Astrocyte of the spinal cord (primary cell): ENCODE measurements at regions not wholly inside any gene's neighbourhood (a gene's known extent, or its start where the extent isn't known, plus 50 kb on each side); places are given as distances from the start of the nearest gene placed in this dataset.

Experiments
- DNase-seq: peaks from one replicate; pipeline ENCODE4 v3.0.0; 2011; ENCODE audit warnings: low read depth, low spot score
- H3K4me3 ChIP-seq: 2 replicates; pipeline ENCODE4 v1.5.1; 2011; ENCODE audit warnings: low read depth, mild to moderate bottlenecking, low read length, moderate library complexity
- in situ Hi-C: cut with HindIII; loops from 2 replicates; pipeline ENCODE4 v1.10.0; 2017; ENCODE audit warnings: low sequenced_read_pairs
- TF ChIP-seq, protein P1 (sequence below): IDR thresholded peaks from 2 replicates; pipeline ENCODE4 v1.5.1; 2012; ENCODE audit warnings: low read depth, mild to moderate bottlenecking, low read length, inconsistent platforms

GRCh38 chr17:14670861-14671260 is 370.0 kb downstream of the HS3ST3B1 start:
- TF ChIP-seq, protein P1, sequence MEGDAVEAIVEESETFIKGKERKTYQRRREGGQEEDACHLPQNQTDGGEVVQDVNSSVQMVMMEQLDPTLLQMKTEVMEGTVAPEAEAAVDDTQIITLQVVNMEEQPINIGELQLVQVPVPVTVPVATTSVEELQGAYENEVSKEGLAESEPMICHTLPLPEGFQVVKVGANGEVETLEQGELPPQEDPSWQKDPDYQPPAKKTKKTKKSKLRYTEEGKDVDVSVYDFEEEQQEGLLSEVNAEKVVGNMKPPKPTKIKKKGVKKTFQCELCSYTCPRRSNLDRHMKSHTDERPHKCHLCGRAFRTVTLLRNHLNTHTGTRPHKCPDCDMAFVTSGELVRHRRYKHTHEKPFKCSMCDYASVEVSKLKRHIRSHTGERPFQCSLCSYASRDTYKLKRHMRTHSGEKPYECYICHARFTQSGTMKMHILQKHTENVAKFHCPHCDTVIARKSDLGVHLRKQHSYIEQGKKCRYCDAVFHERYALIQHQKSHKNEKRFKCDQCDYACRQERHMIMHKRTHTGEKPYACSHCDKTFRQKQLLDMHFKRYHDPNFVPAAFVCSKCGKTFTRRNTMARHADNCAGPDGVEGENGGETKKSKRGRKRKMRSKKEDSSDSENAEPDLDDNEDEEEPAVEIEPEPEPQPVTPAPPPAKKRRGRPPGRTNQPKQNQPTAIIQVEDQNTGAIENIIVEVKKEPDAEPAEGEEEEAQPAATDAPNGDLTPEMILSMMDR, result no peak
- no peak overlapping the region for H3K4me3 ChIP-seq
- peak; percentile 70 for DNase-seq
- in situ Hi-C loops, result no loop called here

GRCh38 chr17:14664511-14664910 is 363.6 kb downstream of the HS3ST3B1 start:
- in situ Hi-C loops, result no loop called here
- TF ChIP-seq, protein P1, result no peak

GRCh38 chr17:14641117-14641516 is 340.2 kb downstream of the HS3ST3B1 start:
- H3K4me3 ChIP-seq, result no peak overlapping the region
- DNase-seq, result no peak
- TF ChIP-seq, protein P1, result no peak
- in situ Hi-C loops, result no loop called here

More at GRCh38 chr17:14664511-14664910, 363.6 kb downstream of the HS3ST3B1 start:
- no peak for DNase-seq
- no peak overlapping the region for H3K4me3 ChIP-seq

DNA sequence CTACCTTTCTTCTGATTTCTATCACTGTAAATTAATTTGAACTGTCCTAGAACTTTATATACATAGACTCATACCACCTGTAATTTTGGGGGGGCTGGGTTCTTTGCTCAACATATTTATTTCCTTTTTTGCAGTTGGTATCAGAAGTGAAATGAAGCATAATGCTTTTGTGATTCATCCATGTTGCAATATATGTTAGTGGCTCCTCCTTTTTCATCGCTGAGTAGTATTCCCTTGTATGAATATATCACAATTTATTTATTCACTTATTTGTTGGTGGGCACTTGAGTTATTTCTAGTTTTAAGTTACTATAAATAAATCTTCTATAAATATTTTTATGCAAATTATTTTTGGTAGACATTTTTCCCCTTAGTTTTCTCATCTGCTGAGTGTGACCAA is 336.4 kb downstream of the HS3ST3B1 start:
- in situ Hi-C loops, result no loop called here
- TF ChIP-seq, protein P1, result no peak
- H3K4me3 ChIP-seq, result no peak overlapping the region
- DNase-seq, result no peak

DNA sequence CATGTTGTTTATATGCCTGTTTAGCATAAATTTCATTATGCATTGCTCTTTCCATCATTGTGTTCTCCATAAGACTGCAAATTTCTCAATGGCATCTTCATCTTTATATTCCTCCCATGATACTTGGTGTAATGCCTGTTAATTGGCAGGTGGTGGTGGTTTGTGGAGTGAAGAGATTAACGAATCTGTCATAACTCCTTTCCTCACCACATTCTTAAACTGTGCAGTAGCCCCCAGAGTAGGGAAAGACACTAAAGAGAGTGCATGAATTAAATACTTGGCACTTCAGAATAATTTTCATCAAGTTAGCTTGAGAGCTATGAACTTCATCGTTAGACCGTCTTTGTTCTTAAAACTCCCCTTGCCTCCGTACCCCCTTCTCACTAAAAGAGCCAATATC is 329.7 kb downstream of the HS3ST3B1 start:
- in situ Hi-C loops, result no loop called here
- TF ChIP-seq, protein P1, result no peak
- H3K4me3 ChIP-seq, result no peak overlapping the region
- DNase-seq, result no peak

GRCh38 chr17:14630046-14630445 is 329.2 kb downstream of the HS3ST3B1 start:
- in situ Hi-C loops, result no loop called here
- DNase-seq, result no peak
- TF ChIP-seq, protein P1, result no peak
- no peak overlapping the region for H3K4me3 ChIP-seq

DNA sequence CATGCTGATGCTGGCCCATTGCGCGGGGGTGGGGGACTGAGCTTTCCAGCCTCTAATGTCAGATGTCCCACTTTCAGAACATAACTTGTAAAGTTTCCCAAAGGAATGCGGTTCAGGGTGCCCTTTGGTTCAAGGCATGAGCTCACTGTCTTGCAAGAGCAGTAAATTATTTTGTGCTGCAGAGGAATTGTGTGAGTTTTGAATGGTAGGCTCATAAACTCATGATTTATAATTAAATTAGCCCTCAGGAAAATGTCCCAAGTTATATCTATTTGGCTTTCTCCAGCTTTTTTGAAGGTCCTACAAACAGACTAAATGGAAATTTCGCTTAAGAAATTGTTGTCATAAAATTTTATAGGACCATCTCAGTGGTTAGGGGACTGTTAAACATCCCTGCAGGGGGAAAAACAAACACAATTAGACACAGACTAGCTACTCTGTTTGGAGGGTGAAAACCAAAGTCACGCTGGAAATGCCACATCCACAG is 321.8 kb downstream of the HS3ST3B1 start:
- in situ Hi-C loops, result no loop called here
- no peak for DNase-seq
- no peak overlapping the region for H3K4me3 ChIP-seq
- TF ChIP-seq, protein P1, result no peak
